ENCODE measurements at regions not wholly inside any gene's neighbourhood (a gene's known extent, or its start where the extent isn't known, plus 50 kb on each side); places are given as distances from the start of the nearest gene placed in this dataset.

GRCh38 chr4:110848787-110849186 lies 225.9 kb upstream of the PITX2 start:
- H3K27ac ChIP-seq = no peak overlapping the region
- H3K4me3 ChIP-seq = no peak overlapping the region
- H3K9me3 ChIP-seq = no peaks in the 10 kb centered on the region
- H3K36me3 ChIP-seq = no peaks in the 10 kb centered on the region
- no peaks in the 10 kb centered on the region for H3K4me1 ChIP-seq
- H3K27me3 ChIP-seq = peaks cover 6% of the 10 kb centered on the region
- no peak for TF ChIP-seq POLR2A (IDR thresholded peaks at IDR 0.05)
- TF ChIP-seq CTCF (IDR thresholded peaks at IDR 0.05) = no peak
- no peak for TF ChIP-seq EP300 (IDR thresholded peaks at IDR 0.05)
- TF ChIP-seq POLR2AphosphoS5 (IDR thresholded peaks at IDR 0.05) = no peak
- DNase-seq (ENCODE audit: low spot score in 2 of 2) = no peak
- 74% methylated on average over 1 of the region's 1 CpG for WGBS

- Histone ChIP-seq H3K36me3 (no peaks in the 10 kb centered on the region), H3K27me3 (peaks cover 6% of the 10 kb centered on the region), H3K9me3 (no peaks in the 10 kb centered on the region), H3K4me1 (no peaks in the 10 kb centered on the region), H3K27ac (no peak overlapping the region), H3K4me3 (no peak overlapping the region)
- 76% methylated on average over 6 of the region's 6 CpGs for WGBS
- TF ChIP-seq POLR2A (IDR thresholded peaks at IDR 0.05) = no peak
- no peak for DNase-seq (ENCODE audit: low spot score in 2 of 2)
These were observed 226.6 kb upstream of the PITX2 start for GRCh38 chr4:110849461-110849860.

GRCh38 chr4:110850461-110851442 lies 227.9 kb upstream of the PITX2 start:
- DNase-seq (ENCODE audit: low spot score in 2 of 2) = no peak
- Histone ChIP-seq H3K4me3 (no peak overlapping the region), H3K9me3 (no peaks in the 10 kb centered on the region), H3K27ac (no peak overlapping the region), H3K4me1 (no peaks in the 10 kb centered on the region), H3K27me3 (peaks cover 6% of the 10 kb centered on the region), H3K36me3 (no peaks in the 10 kb centered on the region)
- TF ChIP-seq EP300 (IDR thresholded peaks at IDR 0.05) = no peak
- TF ChIP-seq POLR2A (IDR thresholded peaks at IDR 0.05) = no peak
- no peak for TF ChIP-seq CTCF (IDR thresholded peaks at IDR 0.05)
- no peak for TF ChIP-seq POLR2AphosphoS5 (IDR thresholded peaks at IDR 0.05)
- 38% methylated on average over 12 of the region's 12 CpGs for WGBS

- H3K36me3 ChIP-seq = no peaks in the 10 kb centered on the region
- DNase-seq (ENCODE audit: low spot score in 2 of 2) = no peak
- no peak for TF ChIP-seq EP300 (IDR thresholded peaks at IDR 0.05)
- TF ChIP-seq POLR2A (IDR thresholded peaks at IDR 0.05) = no peak
- TF ChIP-seq POLR2AphosphoS5 (IDR thresholded peaks at IDR 0.05) = no peak
- no peak for TF ChIP-seq CTCF (IDR thresholded peaks at IDR 0.05)
- H3K9me3 ChIP-seq = no peaks in the 10 kb centered on the region
- H3K27me3 ChIP-seq = peaks cover 6% of the 10 kb centered on the region
- WGBS = 90% methylated on average over 2 of the region's 2 CpGs
- H3K4me1 ChIP-seq = no peaks in the 10 kb centered on the region
- H3K4me3 ChIP-seq = no peak overlapping the region
- no peak overlapping the region for H3K27ac ChIP-seq
These were observed 229.1 kb upstream of the PITX2 start for GRCh38 chr4:110851989-110852388.

GRCh38 chr4:110852793-110853192 lies 229.9 kb upstream of the PITX2 start:
- H3K4me1 ChIP-seq = no peaks in the 10 kb centered on the region
- H3K36me3 ChIP-seq = no peaks in the 10 kb centered on the region
- no peaks in the 10 kb centered on the region for H3K9me3 ChIP-seq
- TF ChIP-seq EP300 (IDR thresholded peaks at IDR 0.05) = no peak
- TF ChIP-seq POLR2AphosphoS5 (IDR thresholded peaks at IDR 0.05) = no peak
- TF ChIP-seq POLR2A (IDR thresholded peaks at IDR 0.05) = no peak
- no peak for TF ChIP-seq CTCF (IDR thresholded peaks at IDR 0.05)
- DNase-seq (ENCODE audit: low spot score in 2 of 2) = no peak
- peaks cover 6% of the 10 kb centered on the region for H3K27me3 ChIP-seq
- H3K27ac ChIP-seq = no peak overlapping the region
- H3K4me3 ChIP-seq = no peak overlapping the region
- WGBS = 95% methylated on average over 3 of the region's 3 CpGs

All from suprapubic skin (tissue), 4 donors.